ENCODE measurements at regions not wholly inside any gene's neighbourhood (a gene's known extent, or its start where the extent isn't known, plus 50 kb on each side); places are given as distances from the start of the nearest gene placed in this dataset.

GRCh38 chr13:76769271-76769791, 116.9 kb downstream of the KCTD12 start:
- TF ChIP-seq, protein P1, sequence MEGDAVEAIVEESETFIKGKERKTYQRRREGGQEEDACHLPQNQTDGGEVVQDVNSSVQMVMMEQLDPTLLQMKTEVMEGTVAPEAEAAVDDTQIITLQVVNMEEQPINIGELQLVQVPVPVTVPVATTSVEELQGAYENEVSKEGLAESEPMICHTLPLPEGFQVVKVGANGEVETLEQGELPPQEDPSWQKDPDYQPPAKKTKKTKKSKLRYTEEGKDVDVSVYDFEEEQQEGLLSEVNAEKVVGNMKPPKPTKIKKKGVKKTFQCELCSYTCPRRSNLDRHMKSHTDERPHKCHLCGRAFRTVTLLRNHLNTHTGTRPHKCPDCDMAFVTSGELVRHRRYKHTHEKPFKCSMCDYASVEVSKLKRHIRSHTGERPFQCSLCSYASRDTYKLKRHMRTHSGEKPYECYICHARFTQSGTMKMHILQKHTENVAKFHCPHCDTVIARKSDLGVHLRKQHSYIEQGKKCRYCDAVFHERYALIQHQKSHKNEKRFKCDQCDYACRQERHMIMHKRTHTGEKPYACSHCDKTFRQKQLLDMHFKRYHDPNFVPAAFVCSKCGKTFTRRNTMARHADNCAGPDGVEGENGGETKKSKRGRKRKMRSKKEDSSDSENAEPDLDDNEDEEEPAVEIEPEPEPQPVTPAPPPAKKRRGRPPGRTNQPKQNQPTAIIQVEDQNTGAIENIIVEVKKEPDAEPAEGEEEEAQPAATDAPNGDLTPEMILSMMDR (IDR thresholded peaks at IDR 0.05; ENCODE audit: low read length) = no peak
- TF ChIP-seq EZH2phosphoT487 (IDR thresholded peaks at IDR 0.05; ENCODE audit: low read length) = no peak
- TF ChIP-seq EZH2 (optimal IDR thresholded peaks at IDR 0.05; ENCODE audit: low read depth, low read length) = no peak

All from MM.1S (cell line).